Neural cell (in vitro differentiated cells): ENCODE measurements at regions not wholly inside any gene's neighbourhood (a gene's known extent, or its start where the extent isn't known, plus 50 kb on each side); places are given as distances from the start of the nearest gene placed in this dataset.

Experiments used
- EP300 ChIP-seq: fragments of 450-650 bp; conservative IDR thresholded peaks from 2 replicates; pipeline ENCODE4 v1.6.1; 2014; ENCODE audit warnings: antibody characterized with exemption, mild to moderate bottlenecking, moderate library complexity; ENCODE audit not compliant: poor library complexity, severe bottlenecking
- EZH2 ChIP-seq: fragments of 200-600, 300-800 bp; shearing (Covaris generic), sonication (generic); IDR thresholded peaks from 2 replicates; pipeline ENCODE4 v1.6.1; 2014; ENCODE audit warnings: antibody characterized with exemption, low read length, borderline replicate concordance, mild to moderate bottlenecking; ENCODE audit not compliant: insufficient read depth, poor library complexity, severe bottlenecking
- POLR2AphosphoS5 ChIP-seq: IDR thresholded peaks from 2 replicates; pipeline ENCODE4 v1.6.1; 2012
- RAD21 ChIP-seq: fragments of 450-650 bp; conservative IDR thresholded peaks from 2 replicates; pipeline ENCODE4 v1.6.1; 2014; ENCODE audit warnings: antibody characterized with exemption, mild to moderate bottlenecking, moderate library complexity
- TF ChIP-seq, protein P1 (sequence below): fragments of 450-650 bp; IDR thresholded peaks from 2 replicates; pipeline ENCODE4 v1.5.1; 2014; ENCODE audit warnings: antibody characterized with exemption, mild to moderate bottlenecking, moderate library complexity; ENCODE audit not compliant: poor library complexity, severe bottlenecking

DNA sequence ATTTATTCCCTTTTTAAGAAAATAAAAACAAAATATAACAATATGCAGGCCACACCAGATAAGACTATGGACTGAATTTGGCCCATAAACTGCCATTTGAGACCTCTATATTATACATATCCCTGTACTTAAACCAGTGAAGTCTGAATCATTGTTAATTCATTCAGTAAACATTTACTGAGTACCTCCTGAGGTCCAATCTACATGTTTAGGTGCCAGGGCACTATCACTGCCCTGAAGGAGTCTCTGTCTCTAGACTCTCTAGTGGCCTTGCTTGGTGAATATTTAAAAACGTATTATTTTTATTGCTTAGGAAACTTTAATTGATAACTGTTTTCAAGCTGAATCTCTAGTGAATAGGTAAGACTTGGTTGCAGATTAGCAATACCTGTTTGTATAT lies 74.7 kb upstream of the ELL2 start:
- TF ChIP-seq, protein P1, sequence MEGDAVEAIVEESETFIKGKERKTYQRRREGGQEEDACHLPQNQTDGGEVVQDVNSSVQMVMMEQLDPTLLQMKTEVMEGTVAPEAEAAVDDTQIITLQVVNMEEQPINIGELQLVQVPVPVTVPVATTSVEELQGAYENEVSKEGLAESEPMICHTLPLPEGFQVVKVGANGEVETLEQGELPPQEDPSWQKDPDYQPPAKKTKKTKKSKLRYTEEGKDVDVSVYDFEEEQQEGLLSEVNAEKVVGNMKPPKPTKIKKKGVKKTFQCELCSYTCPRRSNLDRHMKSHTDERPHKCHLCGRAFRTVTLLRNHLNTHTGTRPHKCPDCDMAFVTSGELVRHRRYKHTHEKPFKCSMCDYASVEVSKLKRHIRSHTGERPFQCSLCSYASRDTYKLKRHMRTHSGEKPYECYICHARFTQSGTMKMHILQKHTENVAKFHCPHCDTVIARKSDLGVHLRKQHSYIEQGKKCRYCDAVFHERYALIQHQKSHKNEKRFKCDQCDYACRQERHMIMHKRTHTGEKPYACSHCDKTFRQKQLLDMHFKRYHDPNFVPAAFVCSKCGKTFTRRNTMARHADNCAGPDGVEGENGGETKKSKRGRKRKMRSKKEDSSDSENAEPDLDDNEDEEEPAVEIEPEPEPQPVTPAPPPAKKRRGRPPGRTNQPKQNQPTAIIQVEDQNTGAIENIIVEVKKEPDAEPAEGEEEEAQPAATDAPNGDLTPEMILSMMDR, result no peak
- TF ChIP-seq POLR2AphosphoS5, result no peak
- TF ChIP-seq EZH2, result no peak
- no peak for TF ChIP-seq EP300
- no peak for TF ChIP-seq RAD21
